HCT116 (cell line): ENCODE measurements at regions not wholly inside any gene's neighbourhood (a gene's known extent, or its start where the extent isn't known, plus 50 kb on each side); places are given as distances from the start of the nearest gene placed in this dataset.

Experiments used
- CEBPB ChIP-seq: IDR thresholded peaks from 2 replicates; pipeline ENCODE4 v1.6.1; 2012; ENCODE audit warnings: low read depth
- EZH2 ChIP-seq: fragments of 200-600 bp; sonication (generic); IDR thresholded peaks from 2 replicates; pipeline ENCODE4 v1.6.1; 2017; ENCODE audit warnings: antibody characterized with exemption, mixed run types
- EZH2phosphoT487 ChIP-seq: fragments of 200-600 bp; IDR thresholded peaks from 2 replicates; pipeline ENCODE4 v1.6.1; 2018; ENCODE audit warnings: antibody characterized with exemption, borderline replicate concordance
- JUND ChIP-seq: IDR thresholded peaks from 2 replicates; pipeline ENCODE4 v1.6.1; 2012
- POLR2A ChIP-seq: IDR thresholded peaks from 2 replicates; pipeline ENCODE4 v1.7.0; 2011; ENCODE audit warnings: borderline replicate concordance; ENCODE audit not compliant: insufficient read depth, insufficient read length; ENCODE audit errors: extremely low read depth
- POLR2AphosphoS5 ChIP-seq: IDR thresholded peaks from 2 replicates; pipeline ENCODE4 v1.6.1; 2011; ENCODE audit warnings: mild to moderate bottlenecking, low read depth, low read length, moderate library complexity
- RAD21 ChIP-seq: IDR thresholded peaks from 2 replicates; pipeline ENCODE4 v1.6.1; 2012; ENCODE audit warnings: low read depth, mild to moderate bottlenecking
- SRF ChIP-seq: IDR thresholded peaks from 2 replicates; pipeline ENCODE4 v1.6.1; 2012; ENCODE audit warnings: low read depth
- TCF7L2 ChIP-seq: IDR thresholded peaks from 2 replicates; pipeline ENCODE4 v1.7.0; 2011; ENCODE audit warnings: borderline replicate concordance, inconsistent platforms; ENCODE audit not compliant: insufficient read depth, insufficient read length; ENCODE audit errors: extremely low read depth
- YY1 ChIP-seq: IDR thresholded peaks from 2 replicates; pipeline ENCODE4 v1.6.1; 2011; ENCODE audit warnings: low read length, low read depth, moderate library complexity, mild to moderate bottlenecking; ENCODE audit not compliant: insufficient replicate concordance; ENCODE audit errors: extremely low read depth
- ZFX ChIP-seq: fragments of 450-650 bp; IDR thresholded peaks from 2 replicates; pipeline ENCODE4 v1.6.1; 2017
- TF ChIP-seq, protein P1 (sequence below): IDR thresholded peaks from 2 replicates; pipeline ENCODE4 v1.6.1; 2012; ENCODE audit warnings: low read depth
- TF ChIP-seq, protein P2 (sequence below), 3 experiments: fragments of 200-600 bp in 1 of 3; sonication (generic) in 1 of 3; IDR thresholded peaks in 2 of 3; conservative IDR thresholded peaks in 1 of 3; 2 replicates each; pipeline ENCODE4 v1.5.1; 2012 to 2017; ENCODE audit warnings: low read depth in 2 of 3, low read length in 2 of 3, antibody characterized with exemption in 1 of 3, borderline replicate concordance in 1 of 3, control low read depth in 1 of 3, mild to moderate bottlenecking in 1 of 3, mixed read lengths in 1 of 3, mixed run types in 1 of 3, moderate library complexity in 1 of 3; ENCODE audit not compliant: insufficient read depth in 1 of 3
- TF ChIP-seq, protein P3 (sequence below): IDR thresholded peaks from 2 replicates; pipeline ENCODE4 v1.6.1; 2012

DNA sequence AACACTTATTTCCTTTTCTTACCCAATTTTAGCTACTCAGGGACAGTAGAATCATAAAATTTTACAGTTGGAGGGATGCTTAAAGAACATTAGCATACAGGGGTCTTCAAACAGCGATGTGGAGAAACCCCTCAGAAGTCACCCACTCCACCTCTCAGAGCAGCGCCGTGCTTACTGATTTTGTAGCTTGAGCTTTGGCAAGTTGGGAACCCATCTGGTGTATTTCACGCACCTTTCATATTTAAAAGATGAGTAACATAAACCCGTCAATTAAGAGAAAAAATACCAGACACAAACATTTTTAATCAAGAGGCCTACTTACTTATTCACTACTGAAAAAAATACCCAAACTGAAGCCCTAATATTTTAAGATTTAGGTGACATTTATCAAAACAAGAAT is 80.9 kb downstream of the ADAMTS15 start:
- TF ChIP-seq, protein P1, sequence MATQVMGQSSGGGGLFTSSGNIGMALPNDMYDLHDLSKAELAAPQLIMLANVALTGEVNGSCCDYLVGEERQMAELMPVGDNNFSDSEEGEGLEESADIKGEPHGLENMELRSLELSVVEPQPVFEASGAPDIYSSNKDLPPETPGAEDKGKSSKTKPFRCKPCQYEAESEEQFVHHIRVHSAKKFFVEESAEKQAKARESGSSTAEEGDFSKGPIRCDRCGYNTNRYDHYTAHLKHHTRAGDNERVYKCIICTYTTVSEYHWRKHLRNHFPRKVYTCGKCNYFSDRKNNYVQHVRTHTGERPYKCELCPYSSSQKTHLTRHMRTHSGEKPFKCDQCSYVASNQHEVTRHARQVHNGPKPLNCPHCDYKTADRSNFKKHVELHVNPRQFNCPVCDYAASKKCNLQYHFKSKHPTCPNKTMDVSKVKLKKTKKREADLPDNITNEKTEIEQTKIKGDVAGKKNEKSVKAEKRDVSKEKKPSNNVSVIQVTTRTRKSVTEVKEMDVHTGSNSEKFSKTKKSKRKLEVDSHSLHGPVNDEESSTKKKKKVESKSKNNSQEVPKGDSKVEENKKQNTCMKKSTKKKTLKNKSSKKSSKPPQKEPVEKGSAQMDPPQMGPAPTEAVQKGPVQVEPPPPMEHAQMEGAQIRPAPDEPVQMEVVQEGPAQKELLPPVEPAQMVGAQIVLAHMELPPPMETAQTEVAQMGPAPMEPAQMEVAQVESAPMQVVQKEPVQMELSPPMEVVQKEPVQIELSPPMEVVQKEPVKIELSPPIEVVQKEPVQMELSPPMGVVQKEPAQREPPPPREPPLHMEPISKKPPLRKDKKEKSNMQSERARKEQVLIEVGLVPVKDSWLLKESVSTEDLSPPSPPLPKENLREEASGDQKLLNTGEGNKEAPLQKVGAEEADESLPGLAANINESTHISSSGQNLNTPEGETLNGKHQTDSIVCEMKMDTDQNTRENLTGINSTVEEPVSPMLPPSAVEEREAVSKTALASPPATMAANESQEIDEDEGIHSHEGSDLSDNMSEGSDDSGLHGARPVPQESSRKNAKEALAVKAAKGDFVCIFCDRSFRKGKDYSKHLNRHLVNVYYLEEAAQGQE, result no peak
- TF ChIP-seq, protein P2, sequence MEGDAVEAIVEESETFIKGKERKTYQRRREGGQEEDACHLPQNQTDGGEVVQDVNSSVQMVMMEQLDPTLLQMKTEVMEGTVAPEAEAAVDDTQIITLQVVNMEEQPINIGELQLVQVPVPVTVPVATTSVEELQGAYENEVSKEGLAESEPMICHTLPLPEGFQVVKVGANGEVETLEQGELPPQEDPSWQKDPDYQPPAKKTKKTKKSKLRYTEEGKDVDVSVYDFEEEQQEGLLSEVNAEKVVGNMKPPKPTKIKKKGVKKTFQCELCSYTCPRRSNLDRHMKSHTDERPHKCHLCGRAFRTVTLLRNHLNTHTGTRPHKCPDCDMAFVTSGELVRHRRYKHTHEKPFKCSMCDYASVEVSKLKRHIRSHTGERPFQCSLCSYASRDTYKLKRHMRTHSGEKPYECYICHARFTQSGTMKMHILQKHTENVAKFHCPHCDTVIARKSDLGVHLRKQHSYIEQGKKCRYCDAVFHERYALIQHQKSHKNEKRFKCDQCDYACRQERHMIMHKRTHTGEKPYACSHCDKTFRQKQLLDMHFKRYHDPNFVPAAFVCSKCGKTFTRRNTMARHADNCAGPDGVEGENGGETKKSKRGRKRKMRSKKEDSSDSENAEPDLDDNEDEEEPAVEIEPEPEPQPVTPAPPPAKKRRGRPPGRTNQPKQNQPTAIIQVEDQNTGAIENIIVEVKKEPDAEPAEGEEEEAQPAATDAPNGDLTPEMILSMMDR (IDR thresholded peaks at IDR 0.05 in 2 of 3, conservative IDR thresholded peaks at IDR 0.05 in 1 of 3; ENCODE audit: borderline replicate concordance in 1 of 3, insufficient read depth in 1 of 3, low read depth in 2 of 3, low read length in 2 of 3), result no peak
- no peak for TF ChIP-seq POLR2A
- TF ChIP-seq EZH2, result no peak
- TF ChIP-seq, protein P3, sequence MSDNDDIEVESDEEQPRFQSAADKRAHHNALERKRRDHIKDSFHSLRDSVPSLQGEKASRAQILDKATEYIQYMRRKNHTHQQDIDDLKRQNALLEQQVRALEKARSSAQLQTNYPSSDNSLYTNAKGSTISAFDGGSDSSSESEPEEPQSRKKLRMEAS, result no peak
- TF ChIP-seq TCF7L2, result no peak
- TF ChIP-seq ZFX, result no peak
- TF ChIP-seq JUND, result no peak
- TF ChIP-seq CEBPB, result no peak
- TF ChIP-seq RAD21, result no peak
- no peak for TF ChIP-seq YY1
- TF ChIP-seq SRF, result no peak
- TF ChIP-seq POLR2AphosphoS5, result no peak
- TF ChIP-seq EZH2phosphoT487, result no peak
